Activated T-helper 1 cell treated with anti-CD3 and anti-CD28 coated beads, Interleukin-12 subunit alpha, Interleukin-12 subunit beta, Interleukin-2, Interleukin-4 antibody, amounts not matched to agents 30 ng/mL and 10 ng/mL and 1 ng/mL, durations not matched to agents 14 hours and 24 hours and 36 hours (primary cell): ENCODE measurements at regions not wholly inside any gene's neighbourhood (a gene's known extent, or its start where the extent isn't known, plus 50 kb on each side); places are given as distances from the start of the nearest gene placed in this dataset.

Experiments used
- DNase-seq: peaks from one replicate; pipeline ENCODE4 v3.0.0; 2021; ENCODE audit warnings: low spot score
- H3K27ac Mint-ChIP-seq: one replicate; pipeline ENCODE4 v1.8.0; 2021; ENCODE audit warnings: mild to moderate bottlenecking, mixed read lengths
- H3K27me3 Mint-ChIP-seq: one replicate; pipeline ENCODE4 v1.8.0; 2022; ENCODE audit warnings: mild to moderate bottlenecking, moderate library complexity, mixed read lengths; ENCODE audit not compliant: insufficient read depth
- H3K36me3 Mint-ChIP-seq: one replicate; pipeline ENCODE4 v1.8.0; 2021; ENCODE audit warnings: low read depth, mixed read lengths
- H3K4me1 Mint-ChIP-seq: one replicate; pipeline ENCODE4 v1.8.0; 2021; ENCODE audit warnings: low read depth, mixed read lengths
- H3K4me3 Mint-ChIP-seq: one replicate; pipeline ENCODE4 v1.8.0; 2021; ENCODE audit warnings: mild to moderate bottlenecking, moderate library complexity, mixed read lengths
- H3K9me3 Mint-ChIP-seq: one replicate; pipeline ENCODE4 v1.8.0; 2021; ENCODE audit warnings: mixed read lengths
- intact Hi-C: fragments of 100-400 bp; cut with micrococcal nuclease; formaldehyde crosslinking; loops from one replicate; pipeline ENCODE4 v1.15.1; 2024

- H3K27ac Mint-ChIP-seq: no peak overlapping the region
- no peaks in the 10 kb centered on the region for H3K4me1 Mint-ChIP-seq
- no peaks in the 10 kb centered on the region for H3K27me3 Mint-ChIP-seq
- intact Hi-C loops: no loop called here
- no peaks in the 10 kb centered on the region for H3K9me3 Mint-ChIP-seq
- no peak for DNase-seq
- H3K36me3 Mint-ChIP-seq: no peaks in the 10 kb centered on the region
- no peak overlapping the region for H3K4me3 Mint-ChIP-seq
Observed at GRCh38 chr5:128796506-128796905, 168.8 kb upstream of the SLC27A6 start.

DNA sequence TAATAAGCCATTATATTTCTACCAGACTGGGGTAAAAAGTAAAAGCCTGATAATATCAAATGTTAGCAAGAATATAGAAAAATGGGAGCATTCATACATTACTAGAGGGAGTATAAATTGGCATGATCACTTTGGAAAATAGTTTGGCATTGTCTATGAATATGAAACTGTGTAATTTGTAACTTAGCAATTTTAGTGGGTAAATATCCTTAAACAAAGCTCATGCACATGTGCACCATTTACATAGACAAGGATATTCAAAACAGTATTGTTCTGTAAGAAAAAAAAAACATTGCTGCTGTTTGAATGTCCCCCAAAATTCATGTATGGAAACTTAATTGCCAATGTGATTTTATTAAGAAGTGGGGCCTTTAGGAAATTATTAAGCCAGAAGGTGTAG, 166.4 kb upstream of the SLC27A6 start:
- intact Hi-C loops: no loop called here
- H3K36me3 Mint-ChIP-seq: no peaks in the 10 kb centered on the region
- no peak for DNase-seq
- no peak overlapping the region for H3K27ac Mint-ChIP-seq
- no peaks in the 10 kb centered on the region for H3K4me1 Mint-ChIP-seq
- no peaks in the 10 kb centered on the region for H3K27me3 Mint-ChIP-seq
- H3K4me3 Mint-ChIP-seq: no peak overlapping the region
- H3K9me3 Mint-ChIP-seq: no peaks in the 10 kb centered on the region

GRCh38 chr5:128799945-128800344, 165.3 kb upstream of the SLC27A6 start:
- no peaks in the 10 kb centered on the region for H3K4me1 Mint-ChIP-seq
- H3K27ac Mint-ChIP-seq: no peak overlapping the region
- no peak for DNase-seq
- no peaks in the 10 kb centered on the region for H3K27me3 Mint-ChIP-seq
- H3K9me3 Mint-ChIP-seq: no peaks in the 10 kb centered on the region
- intact Hi-C loops: no loop called here
- no peak overlapping the region for H3K4me3 Mint-ChIP-seq
- H3K36me3 Mint-ChIP-seq: no peaks in the 10 kb centered on the region

GRCh38 chr5:128800377-128800776, 164.9 kb upstream of the SLC27A6 start:
- intact Hi-C loops: no loop called here
- no peak for DNase-seq
- no peaks in the 10 kb centered on the region for H3K9me3 Mint-ChIP-seq
- H3K27me3 Mint-ChIP-seq: no peaks in the 10 kb centered on the region
- no peak overlapping the region for H3K27ac Mint-ChIP-seq
- H3K4me1 Mint-ChIP-seq: no peaks in the 10 kb centered on the region
- H3K4me3 Mint-ChIP-seq: no peak overlapping the region
- no peaks in the 10 kb centered on the region for H3K36me3 Mint-ChIP-seq

GRCh38 chr5:128813317-128814070, 151.8 kb upstream of the SLC27A6 start:
- DNase-seq: no peak
- H3K4me3 Mint-ChIP-seq: no peak overlapping the region
- no peaks in the 10 kb centered on the region for H3K4me1 Mint-ChIP-seq
- no peaks in the 10 kb centered on the region for H3K27me3 Mint-ChIP-seq
- peaks cover 5% of the 10 kb centered on the region for H3K9me3 Mint-ChIP-seq
- no peaks in the 10 kb centered on the region for H3K36me3 Mint-ChIP-seq
- intact Hi-C loops: no loop called here
- no peak overlapping the region for H3K27ac Mint-ChIP-seq

- no peak overlapping the region for H3K27ac Mint-ChIP-seq
- H3K4me1 Mint-ChIP-seq: no peaks in the 10 kb centered on the region
- intact Hi-C loops: no loop called here
- no peak for DNase-seq
- H3K36me3 Mint-ChIP-seq: no peaks in the 10 kb centered on the region
- peaks cover 11% of the 10 kb centered on the region for H3K9me3 Mint-ChIP-seq
- H3K4me3 Mint-ChIP-seq: no peak overlapping the region
- no peaks in the 10 kb centered on the region for H3K27me3 Mint-ChIP-seq
Observed at GRCh38 chr5:128815201-128815600, 150.1 kb upstream of the SLC27A6 start.

- no peaks in the 10 kb centered on the region for H3K9me3 Mint-ChIP-seq
- intact Hi-C loops: no loop called here
- DNase-seq: no peak
- H3K4me1 Mint-ChIP-seq: no peaks in the 10 kb centered on the region
- no peak overlapping the region for H3K4me3 Mint-ChIP-seq
- H3K27ac Mint-ChIP-seq: no peak overlapping the region
- no peaks in the 10 kb centered on the region for H3K27me3 Mint-ChIP-seq
- H3K36me3 Mint-ChIP-seq: no peaks in the 10 kb centered on the region
Observed at GRCh38 chr5:128825826-128826225, 139.5 kb upstream of the SLC27A6 start.

DNA sequence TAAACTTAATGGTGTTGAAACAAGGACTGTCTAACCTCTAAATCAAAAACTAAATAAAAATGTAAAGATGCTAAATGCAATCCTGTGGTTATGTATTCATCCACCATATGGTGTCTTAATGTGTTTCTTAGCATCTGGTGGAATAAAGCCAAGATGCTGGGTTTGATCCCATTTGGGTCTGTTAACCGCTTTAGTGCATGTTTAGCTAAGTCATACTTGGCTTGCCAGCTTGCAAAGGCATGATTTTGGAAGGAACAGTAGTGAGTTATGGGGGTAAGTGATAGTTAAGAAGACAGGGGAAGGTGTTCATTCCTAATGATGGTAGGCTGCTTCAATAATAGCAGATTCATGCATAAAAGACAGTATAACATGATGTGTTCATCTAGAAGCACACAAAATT, 139.0 kb upstream of the SLC27A6 start:
- Mint-ChIP-seq H3K4me3 (no peak overlapping the region), H3K9me3 (no peaks in the 10 kb centered on the region), H3K4me1 (no peaks in the 10 kb centered on the region), H3K27me3 (no peaks in the 10 kb centered on the region), H3K36me3 (no peaks in the 10 kb centered on the region), H3K27ac (no peak overlapping the region)
- no peak for DNase-seq
- intact Hi-C loops: no loop called here

- Mint-ChIP-seq H3K27me3 (no peaks in the 10 kb centered on the region), H3K36me3 (no peaks in the 10 kb centered on the region), H3K4me1 (no peaks in the 10 kb centered on the region), H3K4me3 (no peak overlapping the region), H3K27ac (no peak overlapping the region), H3K9me3 (no peaks in the 10 kb centered on the region)
- DNase-seq: no peak
- intact Hi-C loops: no loop called here
Observed at GRCh38 chr5:128836571-128836970, 128.7 kb upstream of the SLC27A6 start.

DNA sequence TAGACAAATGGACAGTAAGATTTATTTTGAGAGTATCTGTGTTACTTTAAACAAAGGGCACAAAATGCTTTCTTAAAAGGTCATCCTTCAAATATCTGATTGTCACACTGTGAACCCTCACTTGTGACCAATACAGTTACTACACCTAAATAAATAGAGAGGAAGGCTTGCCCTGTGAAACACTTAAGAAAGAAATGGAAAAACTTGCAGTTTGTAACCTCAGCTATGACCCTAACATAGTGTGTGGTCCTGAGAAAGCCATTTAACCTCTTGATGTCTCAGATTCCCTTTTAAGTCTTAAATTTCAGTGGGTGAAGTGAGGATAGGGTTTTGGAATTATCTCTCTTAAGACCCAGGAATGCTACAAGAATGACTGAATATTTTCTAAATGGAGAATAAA, 126.7 kb upstream of the SLC27A6 start:
- Mint-ChIP-seq H3K27me3 (no peaks in the 10 kb centered on the region), H3K9me3 (no peaks in the 10 kb centered on the region), H3K36me3 (no peaks in the 10 kb centered on the region), H3K4me3 (no peak overlapping the region), H3K27ac (no peak overlapping the region), H3K4me1 (no peaks in the 10 kb centered on the region)
- DNase-seq: no peak
- intact Hi-C loops: no loop called here

GRCh38 chr5:128842241-128842640, 123.0 kb upstream of the SLC27A6 start:
- Mint-ChIP-seq H3K4me3 (no peak overlapping the region), H3K27me3 (no peaks in the 10 kb centered on the region), H3K36me3 (no peaks in the 10 kb centered on the region), H3K27ac (no peak overlapping the region), H3K4me1 (no peaks in the 10 kb centered on the region), H3K9me3 (no peaks in the 10 kb centered on the region)
- intact Hi-C loops: loop anchor here (5.0 kb wide), 1 partner anchor 630 kb away; no protein-coding TSS in a partner anchor
- no peak for DNase-seq

DNA sequence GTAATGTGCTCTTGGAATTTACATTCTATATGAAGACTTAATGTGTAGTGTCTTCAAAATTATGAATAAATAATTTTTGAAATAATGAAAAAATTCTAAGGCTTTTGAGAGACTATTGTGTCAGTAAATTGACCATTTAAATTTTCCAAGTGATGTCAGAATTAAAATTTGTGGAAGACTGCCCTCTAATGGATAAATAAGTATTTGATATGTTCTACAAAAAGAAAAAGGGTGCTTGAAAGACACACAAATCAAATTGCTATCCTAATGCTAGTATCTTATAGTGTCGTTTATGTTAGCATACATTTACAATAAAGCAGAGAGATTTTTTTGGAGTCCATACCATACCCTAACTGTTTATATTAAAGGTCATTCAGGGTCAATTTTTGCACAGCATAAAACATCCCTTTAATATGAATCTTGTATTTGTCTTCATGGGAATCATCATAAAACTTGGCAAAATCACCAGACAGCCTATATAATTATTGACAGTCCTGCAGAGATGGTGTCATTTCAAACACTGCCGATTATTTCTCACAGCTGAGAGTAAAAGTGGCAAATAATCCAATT, 120.8 kb upstream of the SLC27A6 start:
- no peak for DNase-seq
- Mint-ChIP-seq H3K9me3 (peaks cover 3% of the 10 kb centered on the region), H3K36me3 (no peaks in the 10 kb centered on the region), H3K27me3 (no peaks in the 10 kb centered on the region), H3K4me3 (no peak overlapping the region), H3K4me1 (no peaks in the 10 kb centered on the region), H3K27ac (no peak overlapping the region)
- intact Hi-C loops: loop anchor here (5.0 kb wide), 1 partner anchor 632 kb away; no protein-coding TSS in a partner anchor

- H3K36me3 Mint-ChIP-seq: no peaks in the 10 kb centered on the region
- H3K9me3 Mint-ChIP-seq: peaks cover 20% of the 10 kb centered on the region
- H3K4me1 Mint-ChIP-seq: no peaks in the 10 kb centered on the region
- no peaks in the 10 kb centered on the region for H3K27me3 Mint-ChIP-seq
- no peak overlapping the region for H3K4me3 Mint-ChIP-seq
- intact Hi-C loops: no loop called here
- H3K27ac Mint-ChIP-seq: no peak overlapping the region
- DNase-seq: no peak
Observed at GRCh38 chr5:128850049-128850448, 115.2 kb upstream of the SLC27A6 start.

DNA sequence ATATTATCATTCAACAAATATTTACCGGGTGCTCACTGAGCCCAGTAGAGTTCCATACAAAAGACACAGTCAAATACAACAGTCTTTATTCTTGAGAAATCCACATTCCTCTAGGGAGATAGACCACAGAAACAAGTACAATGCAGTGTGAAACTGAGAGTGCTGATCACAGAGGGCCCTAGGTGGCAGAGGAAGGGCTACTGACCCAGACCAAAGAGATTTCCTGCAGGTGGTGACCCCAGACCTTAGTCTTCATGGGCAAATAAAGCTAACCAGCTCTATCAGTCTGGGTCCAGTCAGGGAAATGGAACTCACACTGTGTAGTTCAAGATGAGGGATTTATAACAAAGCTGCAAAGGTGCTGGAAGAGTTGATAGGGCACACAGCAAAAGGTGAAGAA, 110.4 kb upstream of the SLC27A6 start:
- intact Hi-C loops: no loop called here
- peaks cover 12% of the 10 kb centered on the region for H3K9me3 Mint-ChIP-seq
- no peaks in the 10 kb centered on the region for H3K36me3 Mint-ChIP-seq
- no peak overlapping the region for H3K4me3 Mint-ChIP-seq
- DNase-seq: no peak
- no peak overlapping the region for H3K27ac Mint-ChIP-seq
- H3K27me3 Mint-ChIP-seq: no peaks in the 10 kb centered on the region
- H3K4me1 Mint-ChIP-seq: no peaks in the 10 kb centered on the region
